Spleen (tissue), 11 donors: ENCODE measurements at regions not wholly inside any gene's neighbourhood (a gene's known extent, or its start where the extent isn't known, plus 50 kb on each side); places are given as distances from the start of the nearest gene placed in this dataset.

Experiments
- DNase-seq: peaks from one replicate; pipeline ENCODE4 v3.0.0-alpha.2; 2020
- H3K27ac ChIP-seq, 8 donors: fragments of 200-600 bp; sonication (generic) in 7 of 8; 1 replicate in 4 of 8; 2 replicates in 4 of 8; pipeline versions ENCODE4 v1.5.0 to v1.8.0; 2016 to 2021; ENCODE audit warnings: inconsistent platforms in 4 of 8, mild to moderate bottlenecking in 4 of 8, moderate library complexity in 1 of 8
- H3K27me3 ChIP-seq, 7 donors: fragments of 200-600 bp; sonication (generic) in 6 of 7; replicated peaks in 1 of 7; 1 replicate in 4 of 7; 2 replicates in 3 of 7; pipeline versions ENCODE4 v1.5.0 to v1.8.0; 2016 to 2021; ENCODE audit warnings: inconsistent platforms in 3 of 7, mild to moderate bottlenecking in 1 of 7
- H3K36me3 ChIP-seq, 6 donors: fragments of 200-600 bp; sonication (generic) in 5 of 6; 1 replicate in 4 of 6; 2 replicates in 2 of 6; pipeline versions ENCODE4 v1.5.0 to v1.8.0; 2016 to 2021; ENCODE audit warnings: inconsistent platforms in 2 of 6
- H3K4me1 ChIP-seq, 6 donors: fragments of 200-600 bp; sonication (generic) in 5 of 6; 1 replicate in 3 of 6; 2 replicates in 3 of 6; pipeline versions ENCODE4 v1.5.0 to v1.8.0; 2016 to 2021; ENCODE audit warnings: inconsistent platforms in 3 of 6
- H3K4me3 ChIP-seq, 8 donors: fragments of 200-600 bp; sonication (generic) in 7 of 8; 1 replicate in 4 of 8; 2 replicates in 4 of 8; pipeline versions ENCODE4 v1.5.0 to v1.8.0; 2016 to 2021; ENCODE audit warnings: inconsistent platforms in 4 of 8, mild to moderate bottlenecking in 4 of 8, moderate library complexity in 2 of 8
- H3K9me3 ChIP-seq, 8 donors: fragments of 200-600 bp; sonication (generic) in 7 of 8; 1 replicate in 4 of 8; 2 replicates in 4 of 8; pipeline versions ENCODE4 v1.5.0 to v1.8.0; 2016 to 2021; ENCODE audit warnings: inconsistent platforms in 4 of 8
- CTCF ChIP-seq, 11 experiments: fragments of 200-600 bp in 7 of 11; fragments of 450-650 bp in 4 of 11; sonication (generic) in 4 of 11; IDR thresholded peaks in 8 of 11; conservative IDR thresholded peaks in 3 of 11; 1 replicate in 7 of 11; 2 replicates in 4 of 11; pipeline versions ENCODE4 v1.4.0 to v1.8.0; 2016 to 2021; ENCODE audit warnings: antibody characterized with exemption in 11 of 11, inconsistent platforms in 4 of 11, mild to moderate bottlenecking in 1 of 11
- POLR2A ChIP-seq, 3 donors: fragments of 450-650 bp; IDR thresholded peaks; one replicate each; pipeline ENCODE4 v1.5.1; 2017; ENCODE audit warnings: antibody characterized with exemption in 3 of 3, mild to moderate bottlenecking in 1 of 3
- POLR2AphosphoS5 ChIP-seq, 3 donors: sonication (generic); formaldehyde crosslinking; IDR thresholded peaks; one replicate each; pipeline ENCODE4 v1.5.1; 2017; ENCODE audit warnings: antibody characterized with exemption in 3 of 3
- WGBS, 5 donors: extraction: QIAGEN DNeasy Blood & Tissue Kit in 3 of 5; methylation state at CpG; one replicate each; pipeline versions ENCODE4 v1.1.5 to v1.1.7; 2013 to 2018; 5-methylcytosine and 5-hydroxymethylcytosine counted together
- intact Hi-C: fragments of 100-400 bp; cut with DNase I; formaldehyde crosslinking; loops from one replicate; pipeline ENCODE4 v1.15.0; 2023; ENCODE audit warnings: low total_unique reads
- donor health status: healthy with polysubstance abuse.
- donor health status: DM: no; HTN: no; CAD: no; lungs with moderate emphysema.
- donor health status: DM: no; HTN: no; CAD: no.
- donor health status: Bipolar disorder and iron deficiency.
- donor health status: healthy.
- donor health status: DM: no; HTN: no; CAD: no.
- donor health status: DM: yes; HTN: yes; CAD: no.

GRCh38 chr2:118291251-118291880 lies 203.1 kb downstream of the INSIG2 start:
- WGBS, 5 donors = 67 to 80% (median 74%) methylated on average over 3 of the region's 3 CpGs
- H3K4me3 ChIP-seq = no peak overlapping the region

GRCh38 chr2:118290411-118291250 lies 202.4 kb downstream of the INSIG2 start:
- intact Hi-C loops = no loop called here
- WGBS, 5 donors = 64 to 69% (median 66%) methylated on average over 8 of the region's 8 CpGs

More at GRCh38 chr2:118291251-118291880, 203.1 kb downstream of the INSIG2 start:
- H3K27me3 ChIP-seq = peaks cover 0 to 22% (median 0%) of the 10 kb centered on the region in 7 donors
- H3K4me1 ChIP-seq = no peaks in the 10 kb centered on the region
- H3K36me3 ChIP-seq = no peaks in the 10 kb centered on the region
- H3K9me3 ChIP-seq = no peaks in the 10 kb centered on the region
- no peak for TF ChIP-seq CTCF (IDR thresholded peaks at IDR 0.05 in 8 of 11, conservative IDR thresholded peaks at IDR 0.05 in 3 of 11)
- no peak for TF ChIP-seq POLR2AphosphoS5 (IDR thresholded peaks at IDR 0.05)
- no peak for TF ChIP-seq POLR2A (IDR thresholded peaks at IDR 0.05)
- intact Hi-C loops = no loop called here
- no peak overlapping the region for H3K27ac ChIP-seq
- no peak for DNase-seq

GRCh38 chr2:118279005-118279404 lies 190.7 kb downstream of the INSIG2 start:
- Histone ChIP-seq H3K4me1 (no peaks in the 10 kb centered on the region), H3K27ac (no peak overlapping the region), H3K27me3 (peaks cover 0 to 31% (median 0%) of the 10 kb centered on the region in 7 donors), H3K4me3 (no peak overlapping the region), H3K9me3 (no peaks in the 10 kb centered on the region), H3K36me3 (no peaks in the 10 kb centered on the region)
- DNase-seq = no peak
- no peak for TF ChIP-seq POLR2AphosphoS5 (IDR thresholded peaks at IDR 0.05)
- TF ChIP-seq CTCF (IDR thresholded peaks at IDR 0.05 in 8 of 11, conservative IDR thresholded peaks at IDR 0.05 in 3 of 11) = no peak
- no peak for TF ChIP-seq POLR2A (IDR thresholded peaks at IDR 0.05)
- intact Hi-C loops = no loop called here
- 65 to 83% (median 71%) methylated on average over 3 of the region's 3 CpGs for WGBS, 5 donors

More at GRCh38 chr2:118290411-118291250, 202.4 kb downstream of the INSIG2 start:
- Histone ChIP-seq H3K4me3 (no peak overlapping the region), H3K36me3 (no peaks in the 10 kb centered on the region), H3K4me1 (no peaks in the 10 kb centered on the region), H3K27ac (no peak overlapping the region), H3K27me3 (peaks cover 0 to 16% (median 0%) of the 10 kb centered on the region in 7 donors), H3K9me3 (no peaks in the 10 kb centered on the region)
- no peak for DNase-seq
- no peak for TF ChIP-seq CTCF (IDR thresholded peaks at IDR 0.05 in 8 of 11, conservative IDR thresholded peaks at IDR 0.05 in 3 of 11)
- TF ChIP-seq POLR2A (IDR thresholded peaks at IDR 0.05) = no peak
- TF ChIP-seq POLR2AphosphoS5 (IDR thresholded peaks at IDR 0.05) = no peak

- Histone ChIP-seq H3K4me1 (no peaks in the 10 kb centered on the region), H3K27me3 (peaks cover 0 to 27% (median 0%) of the 10 kb centered on the region in 7 donors), H3K27ac (no peak overlapping the region), H3K4me3 (no peak overlapping the region), H3K36me3 (no peaks in the 10 kb centered on the region), H3K9me3 (no peaks in the 10 kb centered on the region)
- intact Hi-C loops = no loop called here
- 85 to 87% (median 86%) methylated on average over 5 of the region's 5 CpGs for WGBS, 5 donors
- no peak for DNase-seq
- TF ChIP-seq CTCF (IDR thresholded peaks at IDR 0.05 in 8 of 11, conservative IDR thresholded peaks at IDR 0.05 in 3 of 11) (no peak), POLR2AphosphoS5 (IDR thresholded peaks at IDR 0.05) (no peak), POLR2A (IDR thresholded peaks at IDR 0.05) (no peak)
These were observed 189.8 kb downstream of the INSIG2 start for GRCh38 chr2:118278046-118278445.
